ENCODE measurements at regions not wholly inside any gene's neighbourhood (a gene's known extent, or its start where the extent isn't known, plus 50 kb on each side); places are given as distances from the start of the nearest gene placed in this dataset.

GRCh38 chr15:70280781-70281180, 183.1 kb upstream of the TLE3 start:
- no peak for DNase-seq (ENCODE audit: low read depth in 2 of 2)

GRCh38 chr15:70279096-70279495, 181.4 kb upstream of the TLE3 start:
- DNase-seq (ENCODE audit: low read depth in 2 of 2), result no peak

- no peak for DNase-seq (ENCODE audit: low read depth in 2 of 2)
Observed at GRCh38 chr15:70278644-70279043, 180.9 kb upstream of the TLE3 start.

- DNase-seq (ENCODE audit: low read depth in 2 of 2), result no peak
Observed at GRCh38 chr15:70277556-70277955, 179.8 kb upstream of the TLE3 start.

- DNase-seq (ENCODE audit: low read depth in 2 of 2), result no peak
Observed at GRCh38 chr15:70276401-70276800, 178.7 kb upstream of the TLE3 start.

GRCh38 chr15:70275461-70276138, 177.9 kb upstream of the TLE3 start:
- no peak for DNase-seq (ENCODE audit: low read depth in 2 of 2)

GRCh38 chr15:70274908-70275307, 177.2 kb upstream of the TLE3 start:
- DNase-seq (ENCODE audit: low read depth in 2 of 2), result no peak

GRCh38 chr15:70274255-70274880, 176.7 kb upstream of the TLE3 start:
- DNase-seq (ENCODE audit: low read depth in 2 of 2), result no peak

GRCh38 chr15:70273808-70274207, 176.1 kb upstream of the TLE3 start:
- DNase-seq (ENCODE audit: low read depth in 2 of 2), result no peak

- no peak for DNase-seq (ENCODE audit: low read depth in 2 of 2)
Observed at GRCh38 chr15:70272565-70273355, 175.0 kb upstream of the TLE3 start.

GRCh38 chr15:70271422-70272088, 173.8 kb upstream of the TLE3 start:
- DNase-seq (ENCODE audit: low read depth in 2 of 2), result no peak

- no peak for DNase-seq (ENCODE audit: low read depth in 2 of 2)
Observed at GRCh38 chr15:70270752-70271111, 173.0 kb upstream of the TLE3 start.

GRCh38 chr15:70269991-70270751, 172.5 kb upstream of the TLE3 start:
- no peak for DNase-seq (ENCODE audit: low read depth in 2 of 2)

GRCh38 chr15:70269311-70269911, 171.7 kb upstream of the TLE3 start:
- DNase-seq (ENCODE audit: low read depth in 2 of 2), result no peak

GRCh38 chr15:70268698-70269251, 171.1 kb upstream of the TLE3 start:
- no peak for DNase-seq (ENCODE audit: low read depth in 2 of 2)

GRCh38 chr15:70267879-70268278, 170.2 kb upstream of the TLE3 start:
- no peak for DNase-seq (ENCODE audit: low read depth in 2 of 2)

GRCh38 chr15:70267306-70267705, 169.6 kb upstream of the TLE3 start:
- DNase-seq (ENCODE audit: low read depth in 2 of 2), result no peak

GRCh38 chr15:70266412-70267121, 168.8 kb upstream of the TLE3 start:
- no peak for DNase-seq (ENCODE audit: low read depth in 2 of 2)

GRCh38 chr15:70265986-70266385, 168.3 kb upstream of the TLE3 start:
- no peak for DNase-seq (ENCODE audit: low read depth in 2 of 2)

GRCh38 chr15:70265466-70265978, 167.8 kb upstream of the TLE3 start:
- DNase-seq (ENCODE audit: low read depth in 2 of 2), result no peak

Measured in stimulated activated CD4-positive, alpha-beta T cell treated with anti-CD3 and anti-CD28 coated beads, Interleukin-12 subunit alpha, Interleukin-12 subunit beta, amount 100 ng/mL, for 24 hours (primary cell).